Skeletal muscle satellite cell (primary cell): ENCODE measurements at regions not wholly inside any gene's neighbourhood (a gene's known extent, or its start where the extent isn't known, plus 50 kb on each side); places are given as distances from the start of the nearest gene placed in this dataset.
"Not testable (repeated sequence)": the region's sequence is repeated elsewhere in the genome, so short reads cannot be mapped to it uniquely, and the experiment has no call there.

Source experiments
- H3K27me3 ChIP-seq: 2 replicates; pipeline ENCODE4 v1.7.0; 2013; ENCODE audit warnings: low read length; ENCODE audit not compliant: control insufficient read depth, insufficient read depth
- H3K36me3 ChIP-seq: 2 replicates; pipeline ENCODE4 v1.7.0; 2013; ENCODE audit warnings: mild to moderate bottlenecking, control low read depth, low read length; ENCODE audit not compliant: insufficient read depth
- H3K4me1 ChIP-seq: 2 replicates; pipeline ENCODE4 v1.7.0; 2013; ENCODE audit warnings: low read length; ENCODE audit not compliant: control insufficient read depth, insufficient read depth
- H3K4me2 ChIP-seq: 2 replicates; pipeline ENCODE4 v1.7.0; 2013; ENCODE audit warnings: mild to moderate bottlenecking, low read length
- H3K4me3 ChIP-seq: 2 replicates; pipeline ENCODE4 v1.7.0; 2013; ENCODE audit warnings: low read length
- H3K9ac ChIP-seq: 2 replicates; pipeline ENCODE4 v1.7.0; 2013; ENCODE audit warnings: mild to moderate bottlenecking, low read depth, low read length, moderate library complexity
- H3K9me3 ChIP-seq: replicated peaks from 2 replicates; pipeline ENCODE4 v1.7.0; 2013; ENCODE audit warnings: mild to moderate bottlenecking, control low read depth, low read length

DNA sequence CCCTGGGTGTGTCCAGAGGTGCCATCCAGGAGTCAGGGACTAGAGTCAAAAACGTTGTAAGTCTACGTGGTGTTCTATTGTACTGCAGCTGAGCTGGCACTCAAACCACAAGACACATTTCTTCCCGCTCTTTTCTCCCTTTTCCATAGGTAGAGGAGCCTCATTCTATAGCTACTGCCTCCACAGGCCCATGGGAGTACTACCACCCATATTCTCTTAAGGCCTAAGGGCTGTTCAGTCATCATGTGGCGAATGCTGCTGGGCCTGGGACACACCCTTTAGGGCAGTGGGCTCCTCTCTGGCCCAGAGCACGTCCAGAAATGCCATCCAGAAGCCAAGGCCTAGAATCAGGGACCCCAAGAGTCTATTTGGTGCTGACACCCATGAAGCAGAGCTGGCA is 1271.7 kb downstream of the CNTNAP5 start:
- no peaks in the 10 kb centered on the region for H3K4me1 ChIP-seq
- H3K9me3 ChIP-seq: no peaks in the 10 kb centered on the region
- H3K9ac ChIP-seq: no peak overlapping the region
- H3K4me3 ChIP-seq: no peak overlapping the region
- H3K27me3 ChIP-seq: no peaks in the 10 kb centered on the region
- no peaks in the 10 kb centered on the region for H3K36me3 ChIP-seq
- H3K4me2 ChIP-seq: no peak overlapping the region

DNA sequence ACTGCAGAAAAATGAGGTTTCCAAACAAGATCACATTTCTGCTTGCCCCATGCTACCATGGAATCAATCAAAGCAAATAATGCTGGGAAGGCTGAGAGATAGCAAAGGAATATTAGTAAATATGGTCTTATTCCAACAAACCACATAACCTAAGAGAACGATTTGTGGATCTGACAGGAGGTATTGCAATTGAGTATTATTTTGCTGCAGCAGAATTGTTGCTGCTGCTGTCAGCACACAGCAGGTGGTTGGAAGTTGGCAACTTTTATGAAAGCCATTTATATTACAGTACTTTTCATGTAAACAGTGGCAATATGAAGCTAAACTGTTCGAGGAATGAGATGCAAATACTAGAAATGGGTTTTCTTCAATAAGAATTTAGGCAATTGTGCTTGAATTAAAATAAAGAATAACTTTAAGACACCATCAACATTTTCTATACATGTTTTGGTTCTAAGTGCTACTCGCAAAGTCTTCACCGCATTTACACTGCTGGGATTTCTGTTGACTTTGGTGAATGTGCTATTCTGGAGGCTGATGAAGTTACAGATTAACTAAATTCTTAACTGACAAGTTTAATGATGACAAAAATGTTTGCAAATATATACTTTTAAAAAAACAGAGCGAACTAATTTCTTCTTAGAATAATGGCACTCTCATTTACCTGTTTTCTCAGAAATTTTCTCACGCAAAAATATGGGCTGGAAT is 1285.7 kb downstream of the CNTNAP5 start:
- H3K4me2 ChIP-seq: no peak overlapping the region
- H3K4me3 ChIP-seq: no peak overlapping the region
- no peaks in the 10 kb centered on the region for H3K36me3 ChIP-seq
- H3K27me3 ChIP-seq: no peaks in the 10 kb centered on the region
- no peak overlapping the region for H3K9ac ChIP-seq
- peaks cover 3% of the 10 kb centered on the region for H3K9me3 ChIP-seq
- H3K4me1 ChIP-seq: no peaks in the 10 kb centered on the region

DNA sequence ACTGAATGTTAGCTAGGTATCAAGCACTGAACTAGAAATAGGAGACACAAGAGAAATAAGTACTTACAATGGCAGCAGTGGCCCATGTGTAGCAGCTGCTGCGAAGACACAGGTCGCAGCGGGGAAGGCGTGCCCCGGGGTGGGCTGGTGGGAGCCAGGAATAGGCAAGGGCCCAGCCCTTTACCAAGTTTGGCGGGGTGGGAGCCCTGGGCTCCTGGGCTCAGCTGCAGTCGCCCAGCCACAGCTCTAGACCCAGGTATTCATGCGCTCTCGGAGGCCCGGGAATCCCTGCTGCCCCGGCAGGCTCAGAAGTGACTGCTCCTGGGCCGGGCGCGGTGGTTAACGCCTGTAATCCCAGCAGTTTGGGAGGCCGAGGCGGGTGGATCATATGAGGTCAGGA is 1287.3 kb downstream of the CNTNAP5 start:
- Histone ChIP-seq H3K4me1 (no peaks in the 10 kb centered on the region), H3K36me3 (no peaks in the 10 kb centered on the region), H3K27me3 (no peaks in the 10 kb centered on the region), H3K4me3 (no peak overlapping the region), H3K9me3 (peaks cover 3% of the 10 kb centered on the region), H3K9ac (no peak overlapping the region), H3K4me2 (no peak overlapping the region)

DNA sequence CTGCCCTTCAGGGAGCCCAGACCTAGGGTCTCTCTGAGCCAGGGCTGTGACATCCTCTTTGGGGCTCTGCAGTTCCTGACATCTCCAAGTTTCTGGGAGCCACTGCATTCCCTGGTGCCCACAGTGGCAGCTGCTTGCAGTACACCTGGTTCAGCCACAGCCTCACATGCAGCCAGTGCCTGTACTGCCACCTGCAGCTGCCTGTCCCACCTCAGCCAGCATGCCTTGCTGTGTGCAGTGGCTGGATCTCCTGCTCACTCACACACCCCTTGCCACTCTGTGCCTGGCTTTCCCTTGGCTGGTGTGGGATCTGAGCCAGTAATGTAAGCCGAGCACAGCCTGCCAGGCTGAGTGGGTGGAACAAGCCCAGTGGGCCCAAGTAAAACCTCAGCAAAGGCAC is 1288.7 kb downstream of the CNTNAP5 start:
- no peaks in the 10 kb centered on the region for H3K4me1 ChIP-seq

DNA sequence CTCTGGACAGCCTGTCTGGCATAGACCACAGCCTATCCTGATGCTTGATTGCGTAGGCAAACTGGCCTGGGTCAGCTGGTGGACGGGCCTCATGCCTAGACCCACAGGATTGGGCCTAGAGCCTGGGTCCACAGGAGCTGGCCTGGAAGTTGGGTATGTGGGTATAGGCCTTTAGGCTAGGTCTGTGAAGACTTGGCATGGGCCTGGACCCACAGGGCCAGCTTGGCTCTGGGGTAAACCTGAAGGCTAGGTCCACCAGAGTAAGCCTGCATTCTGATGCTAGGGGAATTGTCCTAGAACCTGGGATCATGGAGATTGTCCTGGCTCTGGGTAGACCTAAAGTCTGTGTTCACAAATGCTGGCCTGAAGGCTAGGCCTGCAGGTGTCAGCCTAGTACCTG is 1293.7 kb downstream of the CNTNAP5 start:
- Histone ChIP-seq H3K4me2 (no peak overlapping the region), H3K4me1 (no peaks in the 10 kb centered on the region), H3K4me3 (no peak overlapping the region), H3K27me3 (no peaks in the 10 kb centered on the region), H3K36me3 (no peaks in the 10 kb centered on the region), H3K9ac (no peak overlapping the region), H3K9me3 (no peaks in the 10 kb centered on the region)

More for the DNA sequence above, 1288.7 kb downstream of the CNTNAP5 start:
- Histone ChIP-seq H3K4me2 (no peak overlapping the region), H3K36me3 (no peaks in the 10 kb centered on the region), H3K9me3 (no peaks in the 10 kb centered on the region), H3K27me3 (no peaks in the 10 kb centered on the region), H3K9ac (no peak overlapping the region), H3K4me3 (no peak overlapping the region)

DNA sequence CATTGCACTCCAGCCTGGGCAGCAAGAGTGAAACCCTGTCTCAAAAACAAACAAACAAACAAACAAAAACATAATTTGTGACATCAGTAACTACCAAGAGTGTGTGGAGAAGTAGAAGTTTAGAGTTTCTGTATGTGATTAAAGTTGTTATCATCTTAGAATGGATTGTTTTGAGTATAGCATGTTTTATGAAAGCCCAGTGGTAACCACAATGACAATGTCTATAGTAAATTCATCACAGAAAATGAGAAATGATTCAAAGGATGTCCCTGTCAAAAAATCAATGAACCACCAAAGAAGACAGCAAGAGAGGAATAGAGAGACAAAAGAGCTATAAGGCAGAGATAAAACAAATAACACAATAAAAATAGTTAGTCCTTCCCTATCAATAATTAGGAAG is 1299.2 kb downstream of the CNTNAP5 start:
- Histone ChIP-seq H3K4me1 (no peaks in the 10 kb centered on the region), H3K9ac (no peak overlapping the region), H3K4me3 (no peak overlapping the region), H3K27me3 (no peaks in the 10 kb centered on the region), H3K4me2 (no peak overlapping the region), H3K36me3 (no peaks in the 10 kb centered on the region), H3K9me3 (no peaks in the 10 kb centered on the region)

DNA sequence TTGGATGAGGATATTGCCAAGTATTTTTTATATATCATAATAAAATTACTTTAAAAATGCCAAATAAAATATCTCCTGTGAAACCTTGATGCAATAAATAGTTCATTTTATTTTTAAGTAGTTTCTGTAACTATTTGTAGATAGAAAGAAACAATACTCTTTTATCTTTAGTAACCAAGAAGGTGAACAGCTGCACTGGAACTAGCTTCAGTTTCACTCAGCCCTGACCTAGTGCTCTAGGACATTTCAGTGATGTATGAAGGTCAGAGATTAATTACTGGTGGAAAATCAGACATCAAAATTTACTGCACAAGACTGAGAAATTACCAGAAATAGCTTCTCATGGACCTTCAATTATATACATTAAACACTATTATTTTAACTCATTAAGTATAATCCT is 1305.0 kb downstream of the CNTNAP5 start:
- Histone ChIP-seq H3K36me3 (no peaks in the 10 kb centered on the region), H3K9ac (no peak overlapping the region), H3K4me1 (no peaks in the 10 kb centered on the region), H3K27me3 (no peaks in the 10 kb centered on the region), H3K4me2 (no peak overlapping the region), H3K4me3 (no peak overlapping the region), H3K9me3 (no peaks in the 10 kb centered on the region)

DNA sequence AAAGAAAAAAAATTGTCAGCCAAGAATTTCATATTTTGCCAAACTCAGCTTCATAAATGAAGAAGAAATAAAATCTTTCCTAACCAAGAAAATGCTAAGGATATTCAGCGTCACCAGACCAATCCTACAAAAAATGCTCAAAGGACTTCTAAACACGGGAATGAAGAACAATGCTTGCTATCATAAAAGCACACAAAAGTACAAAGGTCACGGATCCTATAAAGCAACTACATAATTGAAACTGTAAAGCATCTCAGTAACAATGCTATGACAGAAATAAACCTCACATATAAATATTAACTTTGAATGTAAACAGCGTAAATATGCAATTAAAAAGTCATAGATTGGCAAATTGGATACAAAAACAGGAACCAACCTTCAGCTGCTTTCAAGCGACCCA is 1314.6 kb upstream of the GYPC start:
- H3K9me3 ChIP-seq: no peaks in the 10 kb centered on the region

DNA sequence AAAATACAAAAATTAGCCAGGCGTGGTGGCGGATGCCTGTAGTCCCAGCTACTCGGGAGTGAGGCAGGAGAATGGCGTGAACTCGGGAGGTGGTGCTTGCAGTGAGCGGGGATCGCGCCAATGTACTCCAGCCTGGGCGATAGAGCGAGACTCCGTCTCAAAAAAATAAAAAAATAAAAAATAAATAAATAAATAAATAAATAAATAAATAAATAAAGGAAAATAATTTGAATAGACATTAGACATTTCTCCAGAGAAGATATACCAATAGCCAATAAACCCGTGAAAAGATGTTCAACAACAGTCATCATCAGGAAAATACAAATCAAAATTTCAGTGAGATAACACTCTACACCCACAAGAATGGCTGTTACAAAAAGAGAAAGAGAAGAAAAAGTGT is 1302.4 kb upstream of the GYPC start:
- not testable (repeated sequence) for H3K4me2 ChIP-seq, H3K9ac ChIP-seq, H3K4me3 ChIP-seq, H3K9me3 ChIP-seq, H3K4me1 ChIP-seq, H3K36me3 ChIP-seq, H3K27me3 ChIP-seq

More for the DNA sequence above, 1314.6 kb upstream of the GYPC start:
- no peak overlapping the region for H3K4me2 ChIP-seq
- no peaks in the 10 kb centered on the region for H3K4me1 ChIP-seq
- H3K9ac ChIP-seq: no peak overlapping the region
- no peaks in the 10 kb centered on the region for H3K27me3 ChIP-seq
- no peaks in the 10 kb centered on the region for H3K36me3 ChIP-seq
- H3K4me3 ChIP-seq: no peak overlapping the region

DNA sequence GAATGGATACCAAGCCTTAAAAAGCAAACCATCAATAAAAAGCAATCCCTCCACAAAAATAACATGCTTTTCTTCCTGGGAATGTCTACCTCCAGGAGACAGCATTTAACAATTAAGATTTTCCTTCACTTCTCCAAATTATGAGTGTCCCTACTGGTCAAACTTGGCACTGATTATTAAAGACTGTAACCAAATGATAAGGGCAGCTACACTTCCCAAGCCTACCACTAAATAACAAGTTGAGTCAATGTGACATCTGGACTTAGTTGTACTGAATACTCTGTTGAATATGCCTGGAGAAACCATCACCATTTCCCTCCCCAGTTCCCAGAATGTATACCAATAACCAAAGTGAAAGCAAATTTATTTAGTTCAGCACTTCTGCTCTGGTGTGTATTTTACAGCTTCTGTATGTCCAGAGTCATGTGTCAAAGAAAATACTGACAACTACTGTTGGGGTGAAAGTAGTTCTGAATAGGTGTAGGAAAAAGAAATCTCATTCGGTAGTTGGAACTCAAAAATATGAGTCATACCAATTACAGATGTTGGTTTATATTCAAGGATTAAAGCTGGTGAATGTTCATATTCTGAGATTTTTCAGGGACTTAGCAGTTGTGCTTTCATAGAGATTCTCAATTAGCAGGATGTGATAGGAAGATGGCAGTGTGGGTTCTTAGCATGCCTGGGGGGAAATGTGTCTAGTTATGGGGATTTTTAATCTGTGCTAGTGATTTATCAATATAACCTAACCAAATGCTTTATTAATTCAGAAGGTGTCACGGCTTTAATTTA is 1291.6 kb upstream of the GYPC start:
- Histone ChIP-seq H3K9ac (no peak overlapping the region), H3K4me1 (no peaks in the 10 kb centered on the region), H3K36me3 (no peaks in the 10 kb centered on the region), H3K27me3 (no peaks in the 10 kb centered on the region), H3K9me3 (no peaks in the 10 kb centered on the region), H3K4me2 (no peak overlapping the region), H3K4me3 (no peak overlapping the region)

DNA sequence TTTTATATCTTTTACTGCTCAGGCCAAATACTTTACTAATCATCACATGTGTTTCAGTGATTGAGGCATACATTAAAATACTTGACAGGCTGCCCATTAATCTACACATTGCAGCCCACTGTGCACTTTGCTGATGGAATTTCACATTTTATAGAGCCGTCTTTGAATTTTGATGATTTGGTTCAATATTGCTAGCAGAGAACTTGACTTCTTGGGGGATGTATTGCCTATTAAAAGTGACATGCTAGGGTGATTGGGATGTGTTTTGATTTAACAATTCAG is 1291.0 kb upstream of the GYPC start:
- no peak overlapping the region for H3K4me3 ChIP-seq
- H3K9me3 ChIP-seq: no peaks in the 10 kb centered on the region
- no peaks in the 10 kb centered on the region for H3K27me3 ChIP-seq
- H3K36me3 ChIP-seq: no peaks in the 10 kb centered on the region
- H3K4me1 ChIP-seq: no peaks in the 10 kb centered on the region
- no peak overlapping the region for H3K4me2 ChIP-seq
- no peak overlapping the region for H3K9ac ChIP-seq

DNA sequence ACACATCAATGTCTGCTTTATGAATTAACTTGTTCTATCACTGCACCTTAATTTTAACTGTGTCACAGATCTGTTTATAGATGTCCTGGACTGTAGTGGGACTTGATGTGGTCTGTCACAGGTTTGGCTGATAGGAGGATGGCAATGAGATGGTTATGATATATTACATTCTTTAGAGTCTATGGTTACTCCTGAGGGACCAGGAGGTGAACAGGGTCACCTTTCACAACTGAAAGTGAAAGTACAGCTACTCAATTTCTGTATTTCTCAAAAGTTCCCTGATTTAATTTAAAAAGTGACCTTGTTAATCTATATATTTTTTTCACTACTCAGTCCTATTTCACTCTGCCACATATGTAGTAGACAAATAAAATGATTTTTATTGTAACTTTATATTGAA is 1284.1 kb upstream of the GYPC start:
- Histone ChIP-seq H3K9ac (no peak overlapping the region), H3K36me3 (no peaks in the 10 kb centered on the region), H3K4me2 (no peak overlapping the region)

More for the DNA sequence above, 1284.1 kb upstream of the GYPC start:
- no peaks in the 10 kb centered on the region for H3K9me3 ChIP-seq
- H3K4me1 ChIP-seq: no peaks in the 10 kb centered on the region
- no peaks in the 10 kb centered on the region for H3K27me3 ChIP-seq
- no peak overlapping the region for H3K4me3 ChIP-seq
